ENCODE measurements at regions not wholly inside any gene's neighbourhood (a gene's known extent, or its start where the extent isn't known, plus 50 kb on each side); places are given as distances from the start of the nearest gene placed in this dataset.

DNA sequence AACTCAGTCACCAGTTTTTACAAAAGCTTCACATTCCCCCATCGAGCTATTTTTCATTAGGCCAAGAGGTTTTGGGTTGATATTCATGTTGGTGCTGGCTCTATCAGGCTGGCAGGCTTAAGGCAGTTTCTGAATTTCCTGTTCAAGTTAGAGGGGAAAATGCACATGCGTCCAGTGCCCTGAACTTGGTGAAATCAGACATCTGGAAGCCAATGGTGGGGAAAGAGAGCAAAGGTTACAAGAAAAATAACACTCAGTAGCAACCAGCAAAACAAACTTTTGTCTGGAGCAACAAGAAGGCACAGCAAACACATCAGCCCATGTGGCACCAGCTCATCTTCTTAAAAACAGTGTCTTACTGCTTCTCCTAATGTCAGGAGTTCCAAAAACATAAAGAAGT is 155.6 kb upstream of the TSC22D2 start:
- H3K4me3 ChIP-seq (ENCODE audit: low read depth, low read length), result no peak overlapping the region
- DNase-seq (ENCODE audit: low read depth), result no peak

DNA sequence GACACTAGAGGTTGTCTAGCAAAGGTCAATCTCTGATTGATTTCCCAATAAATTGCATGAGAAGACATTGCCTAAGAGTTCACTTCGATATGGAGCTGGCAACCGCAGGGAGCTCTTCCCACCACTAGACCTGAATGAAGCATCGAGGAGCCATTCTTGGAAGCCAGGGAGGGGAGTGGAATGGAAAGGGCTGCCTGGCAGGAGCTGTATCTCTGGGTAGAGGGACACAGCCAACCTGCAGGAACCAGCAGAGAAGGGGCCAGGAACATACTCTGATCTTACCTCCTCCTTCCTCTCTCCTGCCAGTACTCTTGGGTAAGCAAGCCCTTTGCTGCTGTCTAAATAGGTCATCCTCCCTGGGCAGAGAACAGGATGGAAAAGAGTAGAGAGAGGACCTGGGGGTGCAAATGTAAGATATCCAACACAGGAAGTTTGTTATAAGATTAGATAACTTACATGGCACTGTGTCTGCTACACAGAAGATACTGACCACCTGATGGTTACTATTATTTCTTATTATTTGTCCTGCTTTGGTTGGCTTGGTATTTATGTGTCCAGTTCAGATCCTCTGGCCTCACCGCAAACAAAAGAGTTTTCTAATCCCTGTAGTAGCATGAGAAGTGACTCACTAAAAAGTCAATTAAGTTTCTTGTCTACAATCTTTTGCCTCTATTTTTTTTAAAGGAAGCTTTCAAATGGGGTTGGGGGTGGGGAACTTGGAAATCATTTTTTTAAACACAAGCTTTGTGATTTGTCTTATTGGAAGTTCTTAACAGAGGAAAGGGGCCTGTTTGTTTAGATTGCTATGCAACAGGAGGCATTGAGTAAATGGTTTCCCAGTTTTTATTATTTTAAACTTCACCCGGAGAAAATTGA is 156.7 kb upstream of the TSC22D2 start:
- H3K4me3 ChIP-seq (ENCODE audit: low read depth, low read length), result no peak overlapping the region
- DNase-seq (ENCODE audit: low read depth), result no peak

DNA sequence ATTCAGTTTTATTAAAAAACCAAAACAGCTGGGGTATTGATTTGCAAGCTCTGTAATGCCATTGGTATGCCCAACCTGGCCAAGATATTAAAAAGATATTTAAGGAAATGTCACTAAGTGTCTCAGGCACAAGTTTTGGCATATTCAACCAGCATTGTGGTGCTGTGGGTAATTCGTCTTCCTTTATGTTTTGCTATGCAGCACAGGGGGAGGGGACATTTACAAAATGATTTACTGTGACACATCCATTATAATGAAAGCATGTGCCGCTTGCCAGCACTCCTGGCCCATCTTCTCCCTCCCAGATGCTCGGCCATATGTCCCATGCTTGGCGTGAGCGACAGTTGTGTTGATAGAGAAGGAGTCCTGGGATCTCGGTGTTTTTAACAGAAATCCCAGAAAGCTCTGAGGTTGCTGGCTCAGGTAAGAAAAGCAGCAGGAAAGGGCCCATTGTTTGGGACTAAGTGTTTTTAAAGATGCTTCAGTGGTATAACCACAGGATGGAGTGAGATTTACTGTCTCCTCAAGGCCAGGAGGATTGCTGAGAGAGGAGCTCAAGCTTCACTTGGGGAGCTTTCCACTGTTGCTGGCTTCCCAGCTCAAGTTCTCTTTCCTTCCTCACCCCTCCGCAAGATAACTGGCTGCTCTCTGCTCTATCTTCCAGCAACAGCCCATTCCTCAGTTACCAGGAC is 158.2 kb upstream of the TSC22D2 start:
- DNase-seq (ENCODE audit: low read depth), result no peak
- H3K4me3 ChIP-seq (ENCODE audit: low read depth, low read length), result no peak overlapping the region

DNA sequence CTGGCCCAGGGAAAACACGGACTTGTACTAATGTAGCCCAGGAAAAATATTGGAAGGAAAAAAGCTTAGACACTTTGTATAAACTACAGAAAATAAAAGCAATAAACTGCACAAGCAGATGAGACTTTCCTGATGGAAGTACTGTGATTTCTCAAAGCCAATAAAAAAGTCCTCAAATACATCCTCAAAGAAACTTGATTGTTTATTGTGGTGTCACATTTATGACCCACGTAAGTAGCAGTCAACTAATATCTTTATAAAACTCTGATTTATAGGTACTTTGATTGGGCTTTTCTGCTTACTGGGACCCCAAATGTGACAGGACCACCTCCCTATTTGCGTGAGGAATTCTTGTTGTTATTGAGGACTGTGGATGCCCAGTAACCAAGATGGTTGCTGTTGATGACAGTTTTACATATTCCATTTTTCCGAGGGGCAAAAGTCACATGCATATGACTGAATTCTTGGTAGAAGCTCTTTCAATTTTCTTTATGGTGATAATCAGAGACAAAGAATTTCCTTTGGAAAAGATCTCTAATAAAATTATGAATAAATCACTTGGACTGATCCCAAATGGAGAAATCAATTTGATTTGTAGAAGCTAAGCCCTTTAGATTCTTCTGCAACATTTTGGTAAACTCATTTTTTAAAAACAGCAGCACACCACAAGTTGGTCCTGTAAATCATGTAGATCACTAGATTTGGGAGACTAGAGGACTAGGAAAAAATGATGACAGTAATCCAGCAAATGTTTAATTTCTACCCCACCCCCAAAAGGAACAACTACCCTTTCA is 159.0 kb upstream of the TSC22D2 start:
- no peak overlapping the region for H3K4me3 ChIP-seq (ENCODE audit: low read depth, low read length)

DNA sequence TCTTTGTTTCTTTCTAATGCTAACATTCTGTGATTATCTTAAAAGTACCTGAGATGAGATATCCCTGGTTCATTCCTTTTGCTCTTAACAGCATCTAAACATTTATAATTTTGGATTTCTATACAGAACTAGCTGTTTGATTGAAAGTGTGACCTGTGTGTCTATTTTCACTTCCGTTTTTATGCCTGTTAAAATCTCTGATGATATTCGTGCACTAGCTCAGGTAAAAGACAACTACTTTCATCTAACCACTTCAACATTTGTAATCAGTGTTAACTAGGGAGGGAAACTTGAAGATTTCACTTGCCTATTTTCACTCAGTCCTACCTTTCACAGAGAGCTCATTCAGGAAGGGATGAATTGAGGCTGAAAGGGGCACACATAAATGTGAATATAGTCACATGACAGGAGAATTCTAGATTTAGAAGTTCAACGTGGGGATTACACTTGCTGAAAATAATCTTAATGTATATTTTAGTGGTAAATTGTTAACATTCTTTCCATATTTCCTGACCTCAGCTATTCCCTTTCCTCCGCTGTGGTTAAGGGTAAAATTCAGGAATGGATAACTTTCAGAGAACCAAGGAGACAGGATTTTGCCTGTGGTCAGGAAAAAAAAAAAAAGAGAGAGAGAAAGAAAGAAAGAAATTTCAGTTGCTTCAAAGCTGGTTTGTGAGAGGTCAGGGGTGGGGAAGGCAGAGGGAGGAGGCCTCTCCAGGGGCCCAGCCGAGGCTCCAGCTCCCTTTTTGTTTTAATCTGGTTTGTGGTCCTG is 159.8 kb upstream of the TSC22D2 start:
- DNase-seq (ENCODE audit: low read depth), result peak; percentile 73
- no peak overlapping the region for H3K4me3 ChIP-seq (ENCODE audit: low read depth, low read length)

More for the DNA sequence above, 159.0 kb upstream of the TSC22D2 start:
- no peak for DNase-seq (ENCODE audit: low read depth)

DNA sequence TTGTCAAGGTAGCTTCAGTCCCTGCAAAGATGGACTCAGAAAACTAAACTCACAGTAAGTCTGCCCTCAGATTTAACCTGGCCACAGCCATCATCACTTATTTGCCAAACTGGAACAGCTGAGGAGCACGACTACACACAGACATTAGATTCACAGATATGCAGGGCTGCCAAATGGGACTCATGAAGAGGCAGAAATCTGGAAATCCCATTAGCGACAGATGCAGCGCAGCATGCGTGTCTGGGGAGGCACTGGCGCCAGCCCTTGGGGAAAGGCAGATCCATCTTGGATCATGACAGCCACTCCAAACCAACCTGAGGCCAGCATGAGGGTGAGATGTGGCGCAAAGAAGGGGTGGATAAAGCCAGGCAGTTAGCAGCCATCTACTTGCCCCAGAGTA is 160.7 kb upstream of the TSC22D2 start:
- no peak for DNase-seq (ENCODE audit: low read depth)

DNA sequence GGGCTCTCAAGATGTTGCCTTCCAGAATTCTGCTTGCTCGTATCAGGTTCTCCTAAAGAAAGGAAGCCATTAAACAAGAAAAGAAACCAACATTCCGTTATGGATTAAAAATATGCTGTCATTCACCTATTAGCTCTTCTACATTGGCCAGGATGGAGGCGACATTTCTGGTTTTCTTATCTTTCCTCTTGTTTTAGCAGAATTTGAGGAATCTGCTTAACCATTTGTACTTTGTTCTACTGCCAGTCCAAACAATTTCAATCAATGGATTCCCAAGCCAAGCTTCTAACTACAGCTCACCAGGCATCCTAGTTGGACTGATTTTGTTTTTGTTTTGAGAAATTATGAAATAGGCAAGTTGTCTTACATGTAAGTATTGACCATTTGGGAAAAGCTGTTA is 164.6 kb upstream of the TSC22D2 start:
- DNase-seq (ENCODE audit: low read depth), result no peak
- no peak overlapping the region for H3K4me3 ChIP-seq (ENCODE audit: low read depth, low read length)

More for the DNA sequence above, 160.7 kb upstream of the TSC22D2 start:
- no peak overlapping the region for H3K4me3 ChIP-seq (ENCODE audit: low read depth, low read length)

DNA sequence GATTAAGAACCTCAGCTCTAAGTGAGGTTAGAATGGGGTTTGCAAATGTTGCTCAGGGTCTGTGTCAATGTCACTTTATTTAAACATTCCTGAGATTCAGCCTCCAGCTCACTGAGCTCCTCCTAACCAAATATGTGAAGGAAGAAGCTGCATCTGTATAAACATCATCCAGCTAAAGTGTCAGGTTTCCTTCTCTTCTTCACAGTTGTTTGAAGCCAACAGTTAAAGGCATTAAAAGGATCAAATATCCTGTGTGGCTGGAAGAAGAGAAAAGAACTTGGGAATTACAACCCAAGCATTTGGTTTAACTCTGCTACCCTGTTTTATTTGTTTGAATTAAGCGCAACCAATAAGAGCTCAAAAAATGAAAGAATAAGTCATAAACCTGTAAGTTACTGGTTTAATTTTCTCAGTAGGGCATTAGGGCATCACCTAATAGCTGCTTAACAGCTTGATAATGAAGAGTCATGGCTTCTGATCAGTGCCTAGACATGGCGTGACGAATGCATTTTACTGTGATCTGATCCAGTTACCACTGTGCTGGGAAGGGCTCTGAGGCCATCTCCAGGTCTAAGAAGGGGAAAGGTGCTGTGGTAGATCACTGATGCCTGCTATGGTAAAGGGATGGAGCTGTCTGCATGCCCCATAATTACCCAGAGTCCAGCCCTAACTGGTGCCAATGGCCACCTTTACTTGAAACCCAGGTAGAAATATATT is 165.7 kb upstream of the TSC22D2 start:
- no peak overlapping the region for H3K4me3 ChIP-seq (ENCODE audit: low read depth, low read length)
- DNase-seq (ENCODE audit: low read depth), result peak; percentile 62

DNA sequence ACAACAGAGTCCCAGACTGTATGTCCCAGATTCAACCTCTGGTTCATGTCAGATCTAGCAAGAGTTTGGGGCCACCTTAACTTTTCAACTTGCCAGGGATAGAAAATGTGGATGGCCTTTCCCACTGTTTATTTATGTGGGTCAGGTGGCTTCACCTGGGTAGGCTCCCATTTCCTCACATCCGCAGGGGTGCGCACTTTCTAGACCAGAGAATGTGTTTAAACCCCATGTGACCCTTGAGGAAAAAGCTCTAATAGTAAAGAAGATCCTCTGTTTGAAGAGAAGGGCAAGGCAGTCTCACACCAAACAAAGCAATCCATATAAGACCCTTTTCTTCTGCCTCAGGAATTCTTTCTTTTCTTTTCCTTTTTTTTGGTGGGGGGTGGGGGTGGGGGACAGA is 167.2 kb upstream of the TSC22D2 start:
- no peak overlapping the region for H3K4me3 ChIP-seq (ENCODE audit: low read depth, low read length)
- DNase-seq (ENCODE audit: low read depth), result no peak

DNA sequence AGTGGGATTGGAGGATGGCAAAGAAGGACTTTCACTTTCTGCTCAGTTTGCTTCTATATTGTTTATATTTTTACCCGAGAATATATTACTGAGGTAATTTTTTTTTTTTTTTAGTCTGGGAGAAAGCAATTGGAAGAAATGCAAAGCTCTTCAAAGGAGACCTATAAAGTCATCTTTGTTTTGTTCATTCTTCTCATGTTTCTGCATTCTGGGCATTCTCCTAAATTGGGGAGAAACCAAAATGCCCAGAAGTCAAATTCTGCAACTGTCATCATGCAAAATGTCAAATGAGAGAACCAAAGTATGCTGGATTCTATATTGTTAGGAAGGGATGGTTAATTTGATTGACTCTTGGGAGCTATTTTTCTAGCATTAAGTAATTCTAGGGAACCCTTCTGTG is 168.3 kb upstream of the TSC22D2 start:
- no peak overlapping the region for H3K4me3 ChIP-seq (ENCODE audit: low read depth, low read length)
- no peak for DNase-seq (ENCODE audit: low read depth)

DNA sequence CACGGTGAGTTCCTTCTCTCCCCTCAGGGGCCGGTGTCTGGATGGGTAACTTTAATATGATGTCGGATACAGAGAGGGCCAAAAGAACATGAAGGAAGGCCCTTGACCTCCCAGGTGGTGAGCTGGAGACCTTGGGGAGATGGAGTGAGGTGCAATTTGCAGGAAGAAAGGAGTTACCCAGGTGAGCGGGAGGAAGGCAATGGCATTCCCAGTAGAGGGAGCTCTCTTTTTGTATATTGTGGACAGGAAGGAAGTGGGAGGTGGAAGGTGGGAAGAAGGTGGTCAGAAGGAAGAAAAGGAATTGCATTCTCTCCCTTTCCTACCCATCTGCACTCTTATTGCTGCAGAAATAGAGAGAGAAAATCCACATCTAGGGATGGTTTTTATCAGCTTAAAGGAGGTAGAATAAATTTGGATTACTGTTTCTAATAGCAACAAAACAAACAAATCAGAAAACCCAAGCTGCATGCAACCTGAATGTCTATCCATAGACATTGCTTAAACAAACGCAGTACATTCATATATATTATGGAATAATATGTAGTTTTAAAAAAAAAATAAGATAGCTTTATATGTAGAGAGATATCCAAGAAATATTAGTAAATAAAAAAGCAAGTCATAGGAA is 169.0 kb upstream of the TSC22D2 start:
- DNase-seq (ENCODE audit: low read depth), result no peak
- H3K4me3 ChIP-seq (ENCODE audit: low read depth, low read length), result no peak overlapping the region

DNA sequence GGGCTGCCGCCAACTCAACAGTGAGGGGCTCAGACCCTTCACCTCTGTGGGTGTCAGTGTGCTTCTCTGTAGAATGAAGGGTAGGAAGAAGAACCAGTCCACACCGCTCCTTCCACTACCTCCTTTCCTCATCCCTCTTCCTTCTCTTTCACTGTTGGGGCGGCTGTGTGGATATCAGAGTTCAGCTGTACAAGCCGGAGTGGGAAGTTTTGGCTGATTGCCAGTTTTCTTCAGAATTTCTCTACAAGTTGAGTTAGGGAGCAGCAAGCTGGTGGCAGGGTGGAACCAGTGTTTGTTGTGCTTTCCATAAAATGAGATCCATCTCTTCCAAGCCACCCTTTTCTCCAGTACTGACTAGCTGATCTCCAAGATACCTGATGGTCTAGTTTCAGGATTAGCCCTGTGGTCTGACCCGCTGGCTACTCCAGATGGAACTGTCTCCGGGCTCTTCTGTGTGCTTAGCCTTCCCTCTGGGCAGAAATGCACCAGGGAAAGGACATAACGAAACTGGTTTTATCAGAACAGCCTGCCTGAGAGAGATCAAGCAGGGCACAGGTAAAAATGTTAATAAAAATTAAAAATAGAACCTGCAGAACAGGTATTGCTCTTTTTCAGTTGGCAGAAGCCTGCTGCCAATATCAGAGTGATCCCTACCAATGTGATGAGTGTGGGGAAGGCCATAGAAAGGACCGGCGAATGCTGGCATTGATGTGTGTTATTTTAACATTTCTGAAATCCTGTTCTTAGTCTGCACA is 169.9 kb upstream of the TSC22D2 start:
- H3K4me3 ChIP-seq (ENCODE audit: low read depth, low read length), result no peak overlapping the region
- no peak for DNase-seq (ENCODE audit: low read depth)

DNA sequence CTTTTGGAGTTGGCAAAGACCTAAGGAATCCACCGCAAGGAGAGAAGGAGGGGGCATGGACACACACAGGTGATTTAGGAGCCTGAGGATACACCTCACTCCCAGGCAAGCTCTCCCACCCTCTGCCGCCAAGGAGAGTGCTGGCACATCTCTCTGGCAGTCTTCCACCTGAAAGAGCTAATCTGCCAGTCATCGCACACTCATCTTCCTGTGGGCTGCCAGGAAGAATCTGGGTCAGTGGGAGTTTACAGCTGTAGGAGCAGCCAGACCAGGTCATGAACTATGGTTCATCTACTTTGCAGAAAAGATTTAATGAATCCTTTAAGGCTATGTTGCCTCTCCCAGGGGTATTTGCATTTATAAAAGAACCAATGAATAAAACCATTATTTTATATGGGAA is 170.6 kb upstream of the TSC22D2 start:
- no peak for DNase-seq (ENCODE audit: low read depth)
- H3K4me3 ChIP-seq (ENCODE audit: low read depth, low read length), result no peak overlapping the region

DNA sequence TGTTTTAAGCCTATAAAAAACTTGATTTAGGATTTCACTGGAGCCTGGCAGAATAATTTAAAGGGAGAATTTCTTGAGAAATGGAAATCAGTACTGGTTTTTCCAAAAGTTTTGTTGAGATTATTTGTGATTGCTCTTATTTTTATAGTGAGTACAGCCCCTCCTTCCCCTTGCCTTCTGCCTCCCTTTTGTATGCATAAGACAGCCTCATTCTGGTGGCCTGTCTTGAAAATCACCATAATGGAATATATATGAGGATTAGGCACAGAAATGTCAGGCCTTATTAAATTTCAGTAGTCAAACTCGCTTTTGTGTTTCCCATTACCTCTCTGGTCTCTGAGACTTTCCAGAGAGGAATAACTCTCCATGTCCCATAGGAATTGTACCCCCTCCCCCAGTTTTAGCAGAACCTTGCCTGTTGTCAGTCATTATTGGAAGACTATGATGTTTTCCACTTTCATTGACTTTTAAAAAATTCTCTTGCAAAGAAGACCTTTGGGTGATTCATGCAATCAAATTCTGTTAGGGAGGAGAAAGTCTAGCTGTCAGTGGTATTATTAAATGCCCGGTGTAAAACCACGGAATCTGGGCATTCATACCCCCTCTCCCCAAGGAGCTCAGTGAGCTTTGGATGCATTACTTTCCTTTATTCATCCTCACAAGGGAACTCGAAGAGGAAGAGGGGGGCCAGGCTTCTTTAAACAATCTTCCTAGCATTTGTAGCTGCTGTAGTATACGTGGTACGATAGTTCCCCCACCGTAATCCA is 171.6 kb upstream of the TSC22D2 start:
- H3K4me3 ChIP-seq (ENCODE audit: low read depth, low read length), result no peak overlapping the region
- DNase-seq (ENCODE audit: low read depth), result peak; percentile 54

DNA sequence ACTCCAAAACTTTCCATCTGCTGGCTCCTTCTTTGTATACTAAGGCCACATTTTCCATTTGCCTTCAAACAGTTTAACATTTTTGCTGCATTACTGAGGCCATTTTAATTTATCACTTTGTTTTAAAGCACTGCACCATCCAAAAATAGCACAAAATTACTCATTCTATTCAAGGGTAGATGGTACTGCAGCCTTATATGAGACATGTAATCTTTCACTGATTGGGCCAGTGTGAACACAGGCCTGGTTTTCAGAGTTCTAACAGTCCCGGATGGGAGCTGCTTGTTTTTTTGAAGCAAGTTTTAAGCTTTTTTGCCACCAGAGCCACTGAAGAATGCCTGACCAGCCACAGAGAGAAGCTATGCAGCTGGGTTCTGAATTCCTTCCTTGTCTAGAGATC is 172.3 kb upstream of the TSC22D2 start:
- no peak overlapping the region for H3K4me3 ChIP-seq (ENCODE audit: low read depth, low read length)
- no peak for DNase-seq (ENCODE audit: low read depth)

DNA sequence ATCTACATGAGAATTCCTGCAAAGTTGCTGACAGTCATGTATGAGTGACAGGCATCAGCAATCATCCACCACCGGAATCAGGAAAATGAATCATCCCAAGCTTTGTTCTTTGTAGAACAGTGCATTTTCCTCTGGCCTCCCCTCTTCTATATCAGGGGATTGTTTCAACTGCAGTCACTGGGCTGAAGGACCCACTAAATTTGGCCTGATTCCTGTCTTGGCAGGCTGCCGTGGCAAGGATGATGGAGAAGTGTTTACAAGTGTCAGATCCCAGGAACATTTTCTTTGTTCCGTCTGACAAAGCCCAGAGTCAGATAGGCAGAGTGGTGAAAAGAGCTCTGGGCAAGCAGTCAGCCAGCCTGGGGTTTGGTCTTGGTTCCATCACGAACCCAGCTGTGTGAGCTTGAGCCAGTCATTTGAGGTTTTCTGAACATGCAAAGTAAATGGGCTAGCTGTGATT is 175.1 kb upstream of the TSC22D2 start:
- peak; percentile 61 for DNase-seq (ENCODE audit: low read depth)
- H3K4me3 ChIP-seq (ENCODE audit: low read depth, low read length), result no peak overlapping the region

DNA sequence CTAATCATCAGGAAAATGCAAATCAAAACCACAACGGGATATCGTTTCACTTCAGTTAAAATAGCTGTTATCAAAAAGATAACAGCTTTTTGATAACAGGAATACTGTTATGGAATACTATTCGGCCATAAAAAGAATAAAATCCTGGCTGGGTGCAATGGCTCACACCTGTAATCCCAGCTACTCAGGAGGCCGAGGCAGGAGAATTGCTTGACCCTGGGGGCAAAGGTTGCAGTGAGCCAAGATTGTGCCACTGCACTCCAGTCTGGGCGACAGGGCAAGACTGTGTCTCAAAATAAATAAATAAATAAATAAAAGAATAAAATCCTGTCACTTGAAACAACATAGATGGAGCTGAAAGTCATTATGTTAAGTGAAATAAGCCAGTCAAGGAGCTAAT is 178.1 kb upstream of the TSC22D2 start:
- no peak overlapping the region for H3K4me3 ChIP-seq (ENCODE audit: low read depth, low read length)
- DNase-seq (ENCODE audit: low read depth), result no peak
